ENCODE measurements at regions not wholly inside any gene's neighbourhood (a gene's known extent, or its start where the extent isn't known, plus 50 kb on each side); places are given as distances from the start of the nearest gene placed in this dataset.

DNA sequence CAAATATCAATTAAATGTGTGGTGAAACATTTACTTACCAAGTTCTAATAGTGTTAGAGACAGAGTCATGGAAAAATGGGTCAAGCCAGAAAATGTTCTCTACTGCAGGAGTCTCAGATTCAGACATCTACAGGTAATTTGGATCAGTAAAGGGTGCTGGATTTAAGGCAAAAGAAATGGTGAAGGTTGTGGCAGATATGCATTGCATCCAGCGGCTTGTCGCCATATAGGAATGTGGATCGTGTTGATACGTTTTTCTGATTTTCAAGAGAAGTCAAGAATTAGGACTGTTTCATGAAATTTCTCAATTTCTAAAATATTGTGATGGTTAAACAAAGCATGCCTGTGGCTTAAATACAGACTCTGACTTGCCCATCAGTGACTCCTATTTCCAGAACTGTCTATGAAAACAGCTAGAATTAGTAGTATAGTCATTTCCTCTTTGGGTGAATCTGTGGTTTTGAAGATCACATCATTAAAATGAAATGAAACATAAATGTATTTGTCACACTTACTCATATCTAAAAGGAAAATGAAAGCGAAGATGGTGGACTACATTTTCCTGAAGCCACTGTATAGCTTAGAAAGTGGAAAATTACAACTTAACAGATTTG is 110.1 kb upstream of the VEGFC start:
- no peak for DNase-seq

- no peak for DNase-seq
Measured at GRCh38 chr4:176906709-176907108, 114.0 kb upstream of the VEGFC start.

DNA sequence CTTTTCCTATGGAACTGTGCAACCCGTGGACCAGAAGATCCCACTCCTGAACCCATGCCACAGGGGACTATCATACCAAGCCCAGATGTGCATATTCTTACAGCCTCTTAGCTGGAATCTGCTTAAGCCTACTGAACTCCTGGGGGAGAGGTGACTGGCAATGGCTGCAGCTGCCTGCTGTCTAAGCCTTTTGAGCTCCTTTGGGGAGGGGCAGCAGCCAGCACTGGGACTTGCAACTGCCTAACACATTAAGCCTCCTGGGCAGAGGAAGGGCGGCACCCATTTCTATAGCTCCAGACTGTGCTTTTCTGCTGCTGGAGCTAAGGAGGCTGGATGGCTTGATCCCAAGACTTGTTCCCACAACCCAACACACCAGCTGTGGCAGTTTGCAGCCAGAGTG is 117.9 kb upstream of the VEGFC start:
- DNase-seq: no peak

DNA sequence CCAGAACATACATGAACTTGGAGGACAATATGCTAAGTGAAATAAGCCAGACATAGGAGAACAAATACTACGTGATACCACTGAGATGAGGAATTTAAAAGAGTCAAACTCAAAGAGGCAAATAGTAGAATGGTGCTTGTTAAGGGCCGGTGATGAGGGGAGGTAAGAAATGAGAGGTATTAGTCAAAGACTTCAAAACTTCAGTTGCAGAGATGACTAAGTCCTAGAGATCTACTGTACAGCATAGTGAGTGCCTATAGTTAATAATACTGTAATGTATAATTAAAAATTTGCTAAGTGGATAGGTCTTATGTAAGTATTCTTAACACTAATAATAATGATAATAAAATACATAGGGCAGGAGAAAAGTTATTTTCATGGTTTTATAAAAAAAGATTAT is 126.9 kb upstream of the VEGFC start:
- no peak for DNase-seq

GRCh38 chr4:176920694-176921093 is 128.0 kb upstream of the VEGFC start:
- no peak for DNase-seq

DNA sequence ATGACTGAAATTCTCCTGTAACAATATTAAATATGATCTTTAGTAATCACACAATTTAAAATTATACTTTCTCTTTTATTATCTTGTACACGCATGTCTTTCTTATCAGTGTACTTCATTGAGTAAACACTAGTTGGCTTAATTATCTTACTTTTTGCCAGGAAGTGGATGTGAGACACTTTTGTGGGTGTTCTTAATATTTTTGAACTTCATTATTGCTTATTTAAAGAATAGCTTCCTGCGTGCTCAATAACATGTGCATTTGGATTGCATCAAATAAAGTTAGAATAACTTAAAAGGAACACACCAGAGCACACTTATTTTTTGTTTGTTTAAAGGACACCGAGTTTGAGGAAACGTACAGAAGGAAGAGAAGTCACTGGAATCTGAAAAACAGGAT is 128.5 kb upstream of the VEGFC start:
- no peak for DNase-seq

GRCh38 chr4:176924238-176924637 is 131.5 kb upstream of the VEGFC start:
- DNase-seq: no peak

- no peak for DNase-seq
Measured at GRCh38 chr4:176925962-176926361, 133.2 kb upstream of the VEGFC start.

DNA sequence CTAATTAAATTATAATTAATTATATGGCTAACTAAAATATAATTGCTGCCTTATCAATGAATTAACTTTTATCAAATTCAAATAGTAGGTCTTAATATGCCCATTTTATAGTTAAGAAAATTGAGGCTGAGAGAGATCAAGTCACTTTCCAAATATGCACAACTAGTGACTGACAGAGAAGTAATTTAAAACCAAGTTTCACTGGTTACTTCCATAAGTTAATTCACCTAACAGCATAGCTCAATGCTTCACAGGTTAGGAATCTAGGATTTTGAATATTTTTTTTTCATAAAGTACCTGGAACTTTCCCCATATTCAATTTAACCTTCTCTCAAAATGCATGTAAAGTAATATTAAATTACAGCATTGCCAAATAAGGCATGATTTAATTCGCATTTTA is 134.4 kb upstream of the VEGFC start:
- DNase-seq: no peak

- DNase-seq: no peak
Measured at GRCh38 chr4:176927664-176928063, 134.9 kb upstream of the VEGFC start.

DNA sequence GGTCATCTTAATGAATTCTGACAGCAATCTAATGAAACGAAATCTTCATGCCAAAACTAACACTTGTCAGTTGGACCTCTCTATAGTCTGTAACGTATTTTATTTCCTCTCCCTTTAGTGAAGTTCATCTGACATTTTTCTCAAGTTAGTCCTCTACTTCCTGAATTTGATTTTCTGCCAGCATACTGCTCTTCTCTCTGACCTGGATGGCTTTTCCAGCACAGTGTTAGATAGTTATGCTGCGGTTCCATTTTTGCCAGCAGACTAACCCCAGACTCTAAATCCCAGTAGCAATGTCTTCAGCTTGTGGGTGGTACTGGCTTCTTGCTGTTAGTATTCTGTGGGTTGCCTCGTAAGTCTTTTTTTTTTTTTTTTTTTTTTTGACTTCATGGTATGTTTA is 146.7 kb upstream of the VEGFC start:
- no peak for DNase-seq

- no peak for DNase-seq
Measured at GRCh38 chr4:176945334-176945733, 152.6 kb upstream of the VEGFC start.

GRCh38 chr4:176949029-176949428 is 156.3 kb upstream of the VEGFC start:
- no peak for DNase-seq

DNA sequence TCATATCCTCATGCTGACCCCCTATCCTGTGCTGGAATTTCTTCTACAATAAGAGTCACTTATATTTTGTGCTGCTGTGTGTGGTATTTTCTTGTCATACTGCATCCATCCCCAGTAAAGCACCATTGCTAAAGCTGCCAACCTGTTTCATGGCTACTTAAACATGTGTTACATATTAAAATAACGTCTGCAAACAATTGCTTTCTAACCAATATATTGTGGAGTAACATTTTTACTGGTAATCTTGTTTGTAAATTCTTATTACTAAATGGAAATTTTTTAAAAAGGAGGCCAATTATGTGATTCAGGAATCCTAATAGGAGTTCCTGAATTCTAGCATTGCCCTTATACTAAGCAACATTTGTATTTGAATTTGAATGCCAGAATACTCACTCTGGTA is 160.3 kb upstream of the VEGFC start:
- DNase-seq: no peak

DNA sequence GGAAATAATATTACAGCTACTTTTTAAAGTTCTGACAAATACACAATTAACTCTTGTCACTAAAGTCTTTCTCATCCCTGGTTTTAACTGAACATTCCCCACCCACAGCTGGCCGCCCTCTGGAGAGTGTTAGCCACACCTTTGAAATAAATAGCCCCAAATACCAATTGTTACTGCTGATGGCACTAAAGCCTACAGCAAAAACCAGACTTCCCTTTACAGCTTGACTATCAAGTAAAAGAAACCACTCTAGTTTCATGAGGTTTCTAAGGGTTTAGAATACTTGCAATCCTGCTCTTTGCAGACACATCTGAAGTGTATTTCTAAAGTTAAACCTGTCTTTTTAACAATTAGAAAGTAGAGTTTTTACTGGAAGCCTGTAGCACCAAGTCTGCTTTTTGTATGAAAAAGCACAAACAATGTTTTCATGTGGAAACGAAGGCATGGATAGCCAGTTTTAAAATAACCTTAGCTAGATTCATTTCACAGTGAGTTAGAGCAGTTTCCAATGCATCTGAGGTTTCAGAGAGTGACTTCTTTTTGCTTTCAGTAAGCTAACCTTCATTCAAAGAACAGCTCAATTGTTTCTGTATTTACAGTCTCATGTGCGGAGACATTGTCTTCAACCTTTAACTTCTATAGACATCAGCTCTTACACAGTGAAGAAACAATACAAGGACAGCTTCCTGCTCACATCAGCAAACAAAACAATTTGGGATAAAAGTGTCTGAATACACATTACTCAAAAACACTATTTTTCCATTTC is 164.8 kb upstream of the VEGFC start:
- DNase-seq: no peak

DNA sequence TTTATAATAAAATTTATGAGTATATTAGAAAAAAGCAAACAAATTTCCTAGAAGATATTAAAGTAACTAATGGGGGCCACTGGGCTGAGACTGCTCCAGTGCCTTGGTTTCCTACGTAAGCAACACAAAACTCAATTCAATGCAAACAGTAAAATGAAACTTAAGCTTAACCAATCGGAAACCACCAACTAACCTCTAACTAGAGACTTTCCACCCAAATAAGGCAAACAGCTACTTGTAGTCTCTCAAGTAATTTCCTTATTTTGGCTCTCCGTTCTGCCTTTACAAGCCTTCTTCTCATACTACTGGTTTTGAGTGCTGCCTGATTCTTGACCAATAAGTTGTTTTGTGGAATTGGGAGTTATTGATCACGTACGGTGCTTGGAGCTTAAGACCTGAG is 167.3 kb upstream of the VEGFC start:
- no peak for DNase-seq

DNA sequence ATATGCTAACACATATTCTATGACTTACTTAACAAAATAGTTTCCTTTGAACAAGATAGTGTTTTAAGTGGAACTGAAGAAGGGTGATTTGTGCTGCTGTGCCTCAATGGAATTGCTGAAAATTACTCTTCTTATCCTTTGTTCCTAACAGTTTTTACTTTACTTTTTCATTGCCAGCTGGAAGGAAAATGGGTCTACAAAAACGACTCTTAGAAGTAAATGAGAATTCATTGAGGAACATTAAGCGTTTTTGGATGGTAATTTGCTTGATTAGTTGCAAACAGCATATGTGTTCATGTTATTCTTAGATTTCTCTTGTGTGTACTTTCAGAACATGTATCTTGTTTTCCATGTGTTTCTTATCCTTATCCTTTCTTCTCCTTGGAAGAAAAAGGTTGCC is 170.4 kb upstream of the VEGFC start:
- DNase-seq: no peak

DNA sequence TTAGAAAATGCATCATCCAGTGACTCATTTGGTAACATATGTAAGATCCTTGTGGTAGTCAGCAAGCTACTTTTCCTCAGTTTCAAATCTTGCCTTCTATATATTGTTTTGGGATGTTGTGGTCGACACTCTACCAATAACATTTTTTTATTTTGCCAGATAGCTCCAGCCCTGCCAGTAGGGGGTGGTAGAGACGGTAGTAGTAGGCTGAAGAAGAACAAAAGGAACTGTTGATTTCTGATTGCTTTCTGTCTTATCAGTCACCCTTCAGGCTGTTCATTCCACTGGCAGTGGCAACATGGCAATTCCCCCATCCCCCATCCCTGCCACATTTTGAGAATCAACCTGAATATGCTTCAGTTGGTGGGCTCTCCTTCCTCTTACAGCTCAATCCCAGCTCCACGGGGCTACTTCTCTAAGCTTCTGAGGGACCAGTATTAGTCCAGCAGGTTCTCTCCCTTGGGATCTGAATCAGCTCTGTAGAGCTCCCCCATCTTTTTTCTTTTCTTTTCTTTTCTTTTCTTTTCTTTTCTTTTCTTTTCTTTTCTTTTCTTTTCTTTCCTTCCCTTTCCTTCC is 171.5 kb upstream of the VEGFC start:
- DNase-seq: no peak

- no peak for DNase-seq
Measured at GRCh38 chr4:176967586-176967985, 174.9 kb upstream of the VEGFC start.

DNA sequence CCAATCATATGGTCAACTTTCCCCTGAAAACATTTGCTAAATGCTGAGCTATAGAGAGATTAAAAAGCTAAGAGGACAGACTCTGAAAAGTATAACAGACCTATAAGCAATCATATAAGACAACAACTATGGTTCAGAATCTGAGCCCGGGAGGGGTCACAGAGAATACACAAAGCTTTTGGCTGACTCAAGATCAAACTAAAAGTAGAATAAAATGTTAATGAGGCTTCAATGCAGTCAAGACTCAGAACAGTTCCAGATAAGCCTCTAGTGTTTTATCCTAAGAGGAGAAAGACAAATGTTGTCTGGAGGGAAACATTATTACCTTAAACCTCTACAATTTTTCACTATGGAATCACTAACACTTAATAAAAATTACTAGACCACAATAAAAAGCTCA is 175.4 kb upstream of the VEGFC start:
- no peak for DNase-seq

DNA sequence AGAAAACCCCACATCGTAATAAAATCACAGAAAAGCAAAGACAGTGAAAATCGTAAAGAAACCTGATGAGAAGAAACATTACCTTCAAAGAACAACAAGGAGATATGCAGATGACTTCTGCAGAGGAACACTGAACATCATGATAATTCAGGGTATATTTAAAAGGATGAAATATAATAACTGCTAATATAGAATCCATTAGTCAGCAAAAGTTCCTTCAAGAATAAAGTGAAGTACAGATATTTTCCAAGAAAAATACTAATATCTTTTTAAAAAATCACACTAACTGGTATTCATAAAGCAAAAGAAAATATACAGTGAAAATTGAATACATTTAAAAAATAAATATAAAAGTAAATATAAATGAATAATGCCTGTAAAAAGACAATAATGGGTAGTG is 176.3 kb upstream of the VEGFC start:
- DNase-seq: no peak

- no peak for DNase-seq
Measured at GRCh38 chr4:176970853-176971252, 178.1 kb upstream of the VEGFC start.

DNA sequence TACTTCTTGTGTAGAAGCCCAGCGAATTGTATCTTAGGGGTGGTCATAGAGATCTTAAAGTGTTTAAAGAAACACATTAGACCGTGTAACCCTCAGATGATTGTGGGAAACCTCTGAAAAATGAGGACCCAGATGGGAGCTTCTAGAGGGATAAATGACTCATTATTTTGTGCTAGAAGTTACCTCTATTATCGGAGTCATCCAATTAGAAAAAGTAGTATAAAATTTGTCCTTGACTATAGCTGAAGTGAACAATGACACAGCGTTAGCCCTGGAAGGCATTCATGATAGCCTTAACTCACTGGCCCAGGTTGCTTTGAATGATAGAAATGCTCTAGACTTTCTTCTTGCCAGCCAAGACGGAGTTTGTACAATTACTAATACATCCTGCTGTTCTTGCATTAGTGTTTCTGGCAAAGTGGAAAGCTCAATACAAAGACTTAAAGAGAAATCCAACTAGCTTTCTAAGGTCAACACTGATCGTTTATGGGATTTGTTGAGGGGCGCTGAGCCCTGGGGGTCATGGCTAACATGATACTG is 178.9 kb upstream of the VEGFC start:
- no peak for DNase-seq

- no peak for DNase-seq
Measured at GRCh38 chr4:176979416-176979815, 186.7 kb upstream of the VEGFC start.

Data from stimulated activated naive CD4-positive, alpha-beta T cell treated with Interleukin-2 at 50 U/mL for 16 hours (primary cell).